AG08395 (cell line): ENCODE measurements at regions not wholly inside any gene's neighbourhood (a gene's known extent, or its start where the extent isn't known, plus 50 kb on each side); places are given as distances from the start of the nearest gene placed in this dataset.

Source experiments
- DNase-seq: peaks from one replicate; pipeline ENCODE4 v3.0.0; 2012; ENCODE audit warnings: mixed read lengths, low spot score

DNA sequence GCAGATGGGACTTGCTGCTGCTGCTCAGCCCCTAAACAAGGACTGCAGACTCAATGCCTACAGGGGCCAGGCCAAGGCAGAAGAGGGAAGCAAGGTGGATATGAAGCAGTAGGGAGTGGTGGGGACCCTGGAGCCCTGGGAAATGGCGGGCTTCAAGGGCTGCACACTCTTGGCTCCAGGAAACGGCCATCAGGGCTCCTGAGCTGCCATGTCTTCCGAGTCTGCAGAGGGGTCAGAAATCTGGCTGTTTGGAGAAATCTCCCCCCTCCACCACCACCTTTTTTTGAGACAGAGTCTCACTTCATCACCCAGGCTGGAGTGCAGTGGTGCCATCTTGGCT, 169.1 kb downstream of the KATNIP start:
- DNase-seq = no peak

DNA sequence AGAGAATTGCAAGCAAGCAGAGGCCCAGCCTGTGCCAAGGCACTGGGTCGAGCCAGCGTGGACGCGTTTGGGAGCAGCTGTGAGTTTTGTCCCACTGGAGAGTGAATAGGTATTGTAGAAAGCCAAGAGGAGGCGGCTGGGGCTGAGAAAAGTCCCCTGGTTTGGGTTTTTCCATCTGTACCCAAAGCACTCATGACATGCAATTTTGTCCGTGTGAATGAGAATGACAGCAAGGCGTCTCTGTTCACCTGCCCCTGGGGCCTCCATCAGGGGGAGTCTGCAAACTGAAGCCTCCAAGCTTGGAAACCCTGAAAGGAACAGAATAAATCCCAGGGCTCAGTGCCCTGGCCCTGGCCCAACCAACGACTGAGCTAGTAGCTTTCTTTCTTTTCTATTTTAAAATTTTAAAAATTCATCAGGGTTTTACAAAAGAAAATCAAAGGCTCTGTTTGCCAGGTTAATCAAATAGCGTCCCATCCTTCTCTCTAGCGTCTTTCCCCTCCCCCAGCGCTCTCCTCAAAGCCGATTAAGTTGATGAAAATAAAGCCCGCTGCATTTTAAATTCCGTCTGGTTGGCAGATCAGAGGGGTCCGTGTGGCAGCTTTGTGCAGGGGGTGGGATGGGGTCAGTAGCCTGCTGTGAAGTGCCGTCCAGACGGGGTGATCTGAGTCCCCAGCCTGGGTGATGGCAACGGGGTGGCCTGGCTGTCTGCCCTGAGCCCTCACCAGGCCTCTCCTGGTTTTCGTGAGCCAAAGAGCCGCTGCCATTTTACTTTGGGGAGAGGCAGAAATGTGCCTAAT, 171.0 kb downstream of the KATNIP start:
- DNase-seq = no peak

- DNase-seq = peak; percentile 69
Observed at GRCh38 chr16:27721531-27722181, 171.7 kb downstream of the KATNIP start.

DNA sequence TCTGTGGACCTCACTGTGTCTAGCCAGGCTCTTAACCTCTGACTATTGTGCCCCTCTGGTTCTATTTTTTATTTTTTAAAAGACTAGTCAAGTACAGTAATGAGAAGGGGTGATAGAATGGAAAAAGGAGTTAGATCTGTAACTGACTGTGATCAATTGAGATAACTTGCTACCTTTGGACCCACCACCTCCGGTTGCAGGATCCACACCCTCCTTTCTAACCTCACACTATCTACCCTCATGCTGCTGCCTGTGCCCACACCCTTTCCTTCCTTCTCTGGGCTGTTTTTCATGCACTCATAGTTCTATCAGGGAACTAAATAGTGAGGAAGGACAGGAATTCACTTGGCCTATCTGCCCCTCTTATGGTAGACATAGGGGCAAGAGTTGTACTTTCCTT, 172.3 kb downstream of the KATNIP start:
- DNase-seq = no peak

DNA sequence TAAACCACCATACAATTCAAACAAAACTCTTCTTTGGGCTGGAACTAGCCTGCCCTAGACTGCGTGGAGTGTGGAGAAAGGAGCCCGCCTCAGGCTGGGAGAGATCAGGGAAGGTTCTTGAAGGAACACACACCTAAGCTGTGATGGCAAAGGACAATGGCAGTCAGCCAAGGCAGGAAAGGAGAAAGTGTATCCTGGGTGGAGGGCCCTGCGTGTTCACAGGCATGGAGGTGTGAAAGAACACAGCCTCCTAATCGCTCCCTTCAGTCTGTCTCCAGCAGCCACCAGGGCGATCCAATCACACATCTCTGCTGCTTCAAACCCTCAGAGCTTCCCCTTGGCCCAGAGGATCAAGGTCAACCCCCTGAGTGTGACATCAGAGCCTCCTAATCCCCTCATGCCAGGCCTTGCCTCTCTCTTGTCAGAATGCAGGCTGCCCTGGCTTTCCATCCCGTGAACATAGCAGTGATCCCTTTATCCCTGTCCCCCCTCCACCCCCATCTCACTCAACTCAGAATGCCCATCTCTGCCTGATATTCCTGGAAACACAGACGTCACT, 173.0 kb downstream of the KATNIP start:
- DNase-seq = no peak

DNA sequence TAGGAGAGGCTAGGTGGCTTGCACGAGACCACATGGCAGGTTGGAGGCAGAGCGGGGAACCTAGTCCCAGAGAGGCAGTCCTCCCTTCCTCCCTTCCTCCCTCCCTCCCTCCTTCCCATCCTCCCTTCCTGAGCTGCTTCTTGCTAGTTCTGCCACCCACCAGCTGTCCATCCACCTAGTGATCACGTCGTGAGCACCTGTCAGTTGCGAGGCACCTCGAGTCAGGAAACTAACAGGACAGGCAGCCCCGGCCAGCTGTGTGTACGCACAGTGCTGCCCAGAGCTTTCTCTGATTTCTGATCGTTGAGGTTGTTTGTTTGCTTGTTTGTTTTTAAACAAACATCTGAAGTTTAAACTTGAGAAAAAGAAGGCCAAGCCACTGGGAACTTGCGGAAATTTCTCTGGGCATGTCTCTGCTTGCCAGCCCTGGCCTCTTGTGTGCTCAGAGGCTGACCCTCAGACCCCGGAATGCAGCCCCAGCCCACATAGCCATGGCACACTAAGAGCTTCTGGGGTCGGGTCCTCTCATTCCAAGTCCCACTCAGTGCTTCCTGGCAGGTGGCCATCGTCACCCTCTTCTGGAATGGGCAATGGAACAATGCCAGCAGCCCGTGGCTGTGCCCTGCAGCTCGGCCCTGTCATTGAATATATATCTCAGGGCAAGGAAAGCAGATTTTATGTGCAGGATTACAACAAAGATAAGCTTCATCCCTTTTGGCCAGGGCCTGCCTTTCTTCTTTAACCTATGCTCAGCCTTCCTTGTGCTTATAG, 174.0 kb downstream of the KATNIP start:
- DNase-seq = no peak

DNA sequence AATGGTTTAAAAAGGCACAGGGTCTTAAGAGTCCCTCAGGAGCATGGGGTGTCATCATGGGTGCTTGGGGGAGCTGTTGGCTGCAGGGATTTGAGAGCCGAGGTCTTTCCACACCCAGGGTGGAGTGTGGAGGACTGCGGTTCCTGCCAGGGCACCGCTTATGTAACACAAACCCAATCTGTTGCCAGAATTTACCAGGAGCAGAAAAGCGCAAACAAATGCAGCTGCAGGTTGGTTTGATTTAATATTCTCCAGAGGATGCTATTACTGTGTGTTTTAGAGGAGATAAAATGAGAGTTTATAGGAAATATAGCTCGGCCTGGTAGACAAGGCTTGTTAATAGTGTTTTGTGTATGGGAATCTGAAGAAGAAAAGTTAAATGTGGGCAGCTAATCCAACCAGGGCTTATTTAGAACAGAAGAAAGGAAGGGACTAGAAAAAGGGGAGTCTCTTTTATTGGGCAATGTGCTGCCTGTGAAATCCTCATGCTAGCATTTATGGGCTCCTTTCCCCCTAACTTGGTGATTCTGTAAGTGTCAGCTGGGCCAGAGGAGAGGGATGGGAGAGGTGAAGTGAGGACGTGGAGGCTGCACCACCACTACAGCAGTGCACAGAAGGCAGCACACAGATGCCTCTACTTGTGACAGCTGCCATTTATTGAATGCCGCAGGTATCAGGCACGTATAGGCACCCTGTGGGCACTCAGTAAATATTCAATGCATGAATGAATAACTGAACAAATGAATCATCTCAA, 174.7 kb downstream of the KATNIP start:
- peak; percentile 49 for DNase-seq

GRCh38 chr16:27725236-27726000, 175.5 kb downstream of the KATNIP start:
- DNase-seq = no peak

DNA sequence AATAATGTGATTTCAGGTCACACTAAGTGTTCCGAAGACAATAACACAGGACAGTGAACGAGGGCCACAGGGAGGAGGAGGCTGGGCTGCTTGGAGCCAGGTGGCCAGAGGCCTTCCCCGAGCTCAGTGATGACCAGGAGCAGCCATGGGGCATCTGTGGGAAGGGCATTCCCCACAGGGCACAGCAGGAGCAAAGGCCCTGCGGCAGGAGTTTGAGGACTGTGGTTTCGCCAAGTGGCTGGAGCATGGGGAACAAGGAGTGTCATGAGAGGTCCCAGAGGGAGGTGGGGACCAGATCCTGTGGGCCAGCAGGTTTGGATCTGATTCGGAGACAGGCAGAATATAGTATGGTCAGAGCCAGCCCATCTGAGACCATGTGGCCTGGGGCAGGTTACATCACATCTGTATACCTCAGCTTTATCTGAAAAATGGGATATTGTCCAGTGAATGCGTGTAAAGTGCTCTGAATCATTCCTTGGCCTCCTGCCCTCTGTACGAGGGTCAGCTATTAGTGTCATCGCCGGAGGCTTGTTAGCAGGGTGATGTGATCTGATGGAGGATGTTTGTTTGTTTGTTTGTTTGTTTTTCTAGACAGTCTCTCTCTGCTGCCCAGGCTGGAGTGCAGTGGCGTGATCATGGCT, 176.8 kb downstream of the KATNIP start:
- DNase-seq = no peak

- DNase-seq = no peak
Observed at GRCh38 chr16:27727941-27728340, 178.0 kb downstream of the KATNIP start.

GRCh38 chr16:27728691-27729090, 178.7 kb downstream of the KATNIP start:
- DNase-seq = no peak

- DNase-seq = no peak
Observed at GRCh38 chr16:27729516-27730304, 179.8 kb downstream of the KATNIP start.

DNA sequence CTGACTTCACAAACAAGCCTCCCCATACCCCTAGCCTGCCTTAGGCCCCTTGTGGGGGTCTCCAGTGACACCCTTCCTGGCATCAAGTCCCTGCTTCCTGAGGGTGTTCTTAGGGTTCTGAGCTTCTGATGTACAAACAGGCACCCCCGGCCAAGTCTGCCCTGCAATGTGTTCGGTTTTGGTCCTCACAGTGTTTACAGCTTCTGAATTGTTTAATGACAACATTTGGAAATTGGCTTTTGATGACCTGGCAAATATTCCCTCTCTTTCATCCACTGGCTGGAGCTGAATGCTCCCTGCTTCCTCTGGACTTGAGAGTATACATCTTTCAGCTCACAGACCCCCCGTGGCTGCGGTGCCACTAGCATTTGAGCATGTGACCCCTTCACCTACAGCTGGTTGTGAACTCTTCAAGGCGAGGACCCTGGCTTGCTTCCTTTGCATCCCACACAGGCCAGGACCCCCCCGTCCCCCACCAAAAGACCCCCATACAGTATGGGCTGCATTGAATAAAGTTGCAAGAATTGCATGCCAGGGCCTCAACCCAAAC, 180.8 kb downstream of the KATNIP start:
- no peak for DNase-seq

DNA sequence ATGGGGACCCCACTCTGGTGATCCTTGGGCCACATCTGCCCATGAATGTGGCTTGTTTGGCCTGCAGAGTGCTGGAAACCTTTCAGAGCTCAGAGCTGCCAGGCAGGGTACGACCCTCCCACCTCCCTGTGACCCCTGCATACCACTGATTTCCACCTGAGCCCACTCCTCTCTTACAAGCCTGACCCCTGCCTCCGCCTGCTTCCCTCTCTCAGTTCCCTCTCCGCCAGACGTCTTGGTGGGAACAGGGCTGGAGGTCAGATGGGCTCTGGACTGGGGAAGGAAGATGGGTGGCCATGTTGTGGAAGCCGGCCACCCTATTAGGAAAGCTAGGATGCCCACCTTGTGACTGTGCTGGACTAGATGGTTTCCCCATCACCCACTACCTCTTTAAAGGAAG, 185.1 kb downstream of the KATNIP start:
- no peak for DNase-seq

DNA sequence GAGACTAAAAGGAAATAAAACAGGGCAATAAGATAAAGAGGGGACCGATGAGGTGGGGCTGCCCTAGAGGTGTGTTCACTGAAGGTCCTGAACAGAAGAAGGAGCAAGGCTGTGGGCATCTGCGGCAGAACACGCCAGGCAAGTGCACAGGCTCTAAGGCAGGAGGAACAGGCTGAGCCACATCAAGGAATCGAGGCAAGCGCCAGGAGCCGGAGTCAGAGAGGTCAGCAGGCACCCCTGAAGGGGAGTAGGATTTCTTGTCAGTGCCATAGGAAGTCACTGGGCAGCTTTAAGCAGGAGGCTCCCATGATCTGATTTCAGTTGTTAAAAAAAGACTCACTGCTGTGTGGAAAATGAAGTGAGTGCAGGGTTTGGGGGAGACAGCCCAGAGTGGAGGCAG, 186.5 kb downstream of the KATNIP start:
- DNase-seq = no peak

- no peak for DNase-seq
Observed at GRCh38 chr16:27737513-27737912, 187.6 kb downstream of the KATNIP start.
